ENCODE measurements at regions not wholly inside any gene's neighbourhood (a gene's known extent, or its start where the extent isn't known, plus 50 kb on each side); places are given as distances from the start of the nearest gene placed in this dataset.

DNA sequence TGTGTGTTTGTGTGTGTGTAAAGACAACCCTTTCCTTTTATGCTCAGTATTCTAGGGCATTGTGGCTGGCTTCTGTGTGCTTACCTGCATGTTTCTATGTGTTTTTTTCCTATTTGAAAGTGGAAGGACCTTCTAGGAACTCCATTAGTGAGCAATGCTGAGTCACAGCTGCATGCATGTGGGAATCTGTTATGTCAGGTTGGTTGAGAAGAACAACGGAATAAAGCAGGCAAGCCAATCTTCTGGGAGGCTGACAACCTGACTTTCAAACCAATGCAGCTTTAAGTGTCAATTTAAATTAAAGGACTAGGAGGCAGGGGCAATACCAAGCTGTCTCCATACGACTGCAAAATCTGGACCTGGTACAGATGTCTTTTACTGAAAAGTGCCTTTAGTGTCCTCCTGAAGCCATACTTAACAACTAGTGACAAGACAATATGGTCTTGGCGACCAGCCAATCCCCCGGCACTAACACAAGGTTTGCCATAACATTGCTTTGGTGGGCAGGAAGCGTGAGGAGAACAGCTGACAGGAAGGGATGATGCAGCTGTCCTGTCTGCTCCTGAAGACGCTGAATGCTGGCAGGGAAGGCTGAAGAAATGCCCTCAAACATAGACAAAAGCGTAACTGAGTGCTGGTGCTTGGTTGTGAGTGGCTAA is 514.7 kb upstream of the CDH7 start:
- WGBS (ENCODE audit: low lambda C conversion rate): under 1% methylated on average over 6 of the region's 7 CpGs
- no peaks in the 10 kb centered on the region for H4K20me1 ChIP-seq (ENCODE audit: insufficient read depth, low read length)
- no peaks in the 10 kb centered on the region for H3K4me1 ChIP-seq (ENCODE audit: insufficient read depth, low read length)
- H3K36me3 ChIP-seq (replicated peaks in 1 of 2; ENCODE audit: control insufficient read depth in 1 of 2, insufficient read depth in 2 of 2, low read length in 2 of 2): no peaks in the 10 kb centered on the region
- H3K4me3 ChIP-seq (replicated peaks in 1 of 3; ENCODE audit: insufficient read depth in 1 of 3, low read depth in 2 of 3, low read length in 3 of 3): no peak overlapping the region
- H3K27ac ChIP-seq (ENCODE audit: extremely low read length, insufficient read depth, low read length): no peak overlapping the region
- H3K79me2 ChIP-seq (ENCODE audit: insufficient read depth, low read length): no peaks in the 10 kb centered on the region
- intact Hi-C loops (cut with micrococcal nuclease; ENCODE audit: unreplicated experiment): no loop called here
- no peaks in the 10 kb centered on the region for H3K27me3 ChIP-seq (ENCODE audit: control insufficient read depth in 1 of 2, insufficient read depth in 2 of 2, low read length in 2 of 2)
- in situ Hi-C loops (cut with HindIII; ENCODE audit: extremely low pct_ligation_motif_present, low pct_unique_long_range_greater_than_20kb): no loop called here
- CTCF ChIA-PET (ENCODE audit: low intra/inter-chr PET ratio, low total read pairs): no interaction called here
- BruUV-seq (replicated peaks): no TSS peak
- no peak overlapping the region for H2AFZ ChIP-seq (ENCODE audit: low read length)
- POLR2A ChIA-PET: no interaction called here
- no peak overlapping the region for H3K9ac ChIP-seq (ENCODE audit: insufficient read depth, low read depth, low read length)
- DNase-seq (ENCODE audit: low spot score) (no peak), FAIRE-seq (no peak), ATAC-seq (no peak)
- no peaks in the 10 kb centered on the region for H3K9me3 ChIP-seq (ENCODE audit: low read length)
- H3K4me2 ChIP-seq (ENCODE audit: low read depth, low read length): no peak overlapping the region
- TF ChIP-seq ZBTB14 (CRISPR knock-in tag; IDR thresholded peaks at IDR 0.05): no peak
- TF ChIP-seq NCOR1 (IDR thresholded peaks at IDR 0.05; ENCODE audit: borderline replicate concordance, low read length): no peak
- TF ChIP-seq HMGXB3 (CRISPR knock-in tag; IDR thresholded peaks at IDR 0.05; ENCODE audit: borderline replicate concordance): no peak
- no peak for TF ChIP-seq TCF7 (IDR thresholded peaks at IDR 0.05; ENCODE audit: low read depth)
- TF ChIP-seq ZNF563 (CRISPR knock-in tag; IDR thresholded peaks at IDR 0.05): no peak
- TF ChIP-seq CBFB (CRISPR knock-in tag; IDR thresholded peaks at IDR 0.05): no peak
- no peak for TF ChIP-seq ZC3H13 (CRISPR knock-in tag; IDR thresholded peaks at IDR 0.05)
- no peak for TF ChIP-seq BCLAF1 (IDR thresholded peaks at IDR 0.05)
- no peak for TF ChIP-seq HIC2 (CRISPR knock-in tag; IDR thresholded peaks at IDR 0.05; ENCODE audit: low read depth)
- TF ChIP-seq, protein P1, sequence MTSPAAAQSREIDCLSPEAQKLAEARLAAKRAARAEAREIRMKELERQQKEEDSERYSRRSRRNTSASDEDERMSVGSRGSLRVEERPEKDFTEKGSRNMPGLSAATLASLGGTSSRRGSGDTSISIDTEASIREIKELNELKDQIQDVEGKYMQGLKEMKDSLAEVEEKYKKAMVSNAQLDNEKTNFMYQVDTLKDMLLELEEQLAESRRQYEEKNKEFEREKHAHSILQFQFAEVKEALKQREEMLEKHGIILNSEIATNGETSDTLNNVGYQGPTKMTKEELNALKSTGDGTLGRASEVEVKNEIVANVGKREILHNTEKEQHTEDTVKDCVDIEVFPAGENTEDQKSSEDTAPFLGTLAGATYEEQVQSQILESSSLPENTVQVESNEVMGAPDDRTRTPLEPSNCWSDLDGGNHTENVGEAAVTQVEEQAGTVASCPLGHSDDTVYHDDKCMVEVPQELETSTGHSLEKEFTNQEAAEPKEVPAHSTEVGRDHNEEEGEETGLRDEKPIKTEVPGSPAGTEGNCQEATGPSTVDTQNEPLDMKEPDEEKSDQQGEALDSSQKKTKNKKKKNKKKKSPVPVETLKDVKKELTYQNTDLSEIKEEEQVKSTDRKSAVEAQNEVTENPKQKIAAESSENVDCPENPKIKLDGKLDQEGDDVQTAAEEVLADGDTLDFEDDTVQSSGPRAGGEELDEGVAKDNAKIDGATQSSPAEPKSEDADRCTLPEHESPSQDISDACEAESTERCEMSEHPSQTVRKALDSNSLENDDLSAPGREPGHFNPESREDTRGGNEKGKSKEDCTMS (CRISPR knock-in tag; conservative IDR thresholded peaks at IDR 0.05): no peak
- no peak for TF ChIP-seq ZNF883 (CRISPR knock-in tag; IDR thresholded peaks at IDR 0.05; ENCODE audit: not compliant biosample characterization)
